ENCODE measurements at regions not wholly inside any gene's neighbourhood (a gene's known extent, or its start where the extent isn't known, plus 50 kb on each side); places are given as distances from the start of the nearest gene placed in this dataset.

GRCh38 chr10:120989279-120989678 lies 138.1 kb downstream of the WDR11 start:
- no peak for TF ChIP-seq CTCF (IDR thresholded peaks at IDR 0.05; ENCODE audit: low read depth, low read length)
- TF ChIP-seq POLR2A (IDR thresholded peaks at IDR 0.05; ENCODE audit: extremely low read depth, insufficient read length) = no peak
- TF ChIP-seq MYC (IDR thresholded peaks at IDR 0.05; ENCODE audit: low read depth, low read length) = no peak
- TF ChIP-seq MAX (IDR thresholded peaks at IDR 0.05; ENCODE audit: low read depth, low read length) = no peak
